ENCODE measurements at regions not wholly inside any gene's neighbourhood (a gene's known extent, or its start where the extent isn't known, plus 50 kb on each side); places are given as distances from the start of the nearest gene placed in this dataset.

DNA sequence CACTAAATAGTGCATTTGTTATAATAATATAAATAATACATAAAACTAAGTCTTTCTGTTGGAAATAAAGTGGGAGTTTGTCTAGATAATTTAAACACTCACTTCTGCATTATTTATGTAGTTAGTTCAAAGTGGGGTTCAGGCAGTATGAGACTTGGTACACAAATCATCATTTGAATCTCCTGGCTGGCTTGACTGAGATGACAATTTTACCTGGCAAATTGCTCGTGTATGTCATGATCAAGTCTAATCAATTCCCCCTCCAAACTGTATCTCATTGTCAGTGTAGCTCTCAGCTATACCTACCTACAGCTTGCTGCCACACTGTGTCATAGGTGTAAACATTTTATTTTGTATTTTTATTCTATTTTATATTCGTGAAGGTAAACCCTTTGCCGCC lies 563.4 kb upstream of the TENM3 start:
- Histone ChIP-seq H3K4me1 (no peaks in the 10 kb centered on the region), H3K27me3 (no peaks in the 10 kb centered on the region), H3K36me3 (no peaks in the 10 kb centered on the region), H3K9me3 (no peaks in the 10 kb centered on the region), H3K27ac (no peak overlapping the region), H3K4me3 (replicated peaks in 1 of 3) (no peak overlapping the region)
- 87 to 93% methylated on average over 3 of the region's 3 CpGs for WGBS, 2 donors
- TF ChIP-seq POLR2A (IDR thresholded peaks at IDR 0.05) = no peak
- TF ChIP-seq, protein P1, sequence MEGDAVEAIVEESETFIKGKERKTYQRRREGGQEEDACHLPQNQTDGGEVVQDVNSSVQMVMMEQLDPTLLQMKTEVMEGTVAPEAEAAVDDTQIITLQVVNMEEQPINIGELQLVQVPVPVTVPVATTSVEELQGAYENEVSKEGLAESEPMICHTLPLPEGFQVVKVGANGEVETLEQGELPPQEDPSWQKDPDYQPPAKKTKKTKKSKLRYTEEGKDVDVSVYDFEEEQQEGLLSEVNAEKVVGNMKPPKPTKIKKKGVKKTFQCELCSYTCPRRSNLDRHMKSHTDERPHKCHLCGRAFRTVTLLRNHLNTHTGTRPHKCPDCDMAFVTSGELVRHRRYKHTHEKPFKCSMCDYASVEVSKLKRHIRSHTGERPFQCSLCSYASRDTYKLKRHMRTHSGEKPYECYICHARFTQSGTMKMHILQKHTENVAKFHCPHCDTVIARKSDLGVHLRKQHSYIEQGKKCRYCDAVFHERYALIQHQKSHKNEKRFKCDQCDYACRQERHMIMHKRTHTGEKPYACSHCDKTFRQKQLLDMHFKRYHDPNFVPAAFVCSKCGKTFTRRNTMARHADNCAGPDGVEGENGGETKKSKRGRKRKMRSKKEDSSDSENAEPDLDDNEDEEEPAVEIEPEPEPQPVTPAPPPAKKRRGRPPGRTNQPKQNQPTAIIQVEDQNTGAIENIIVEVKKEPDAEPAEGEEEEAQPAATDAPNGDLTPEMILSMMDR (IDR thresholded peaks at IDR 0.05) = no peak
- intact Hi-C loops (cut with DNase I) = no loop called here
- DNase-seq = no peak

DNA sequence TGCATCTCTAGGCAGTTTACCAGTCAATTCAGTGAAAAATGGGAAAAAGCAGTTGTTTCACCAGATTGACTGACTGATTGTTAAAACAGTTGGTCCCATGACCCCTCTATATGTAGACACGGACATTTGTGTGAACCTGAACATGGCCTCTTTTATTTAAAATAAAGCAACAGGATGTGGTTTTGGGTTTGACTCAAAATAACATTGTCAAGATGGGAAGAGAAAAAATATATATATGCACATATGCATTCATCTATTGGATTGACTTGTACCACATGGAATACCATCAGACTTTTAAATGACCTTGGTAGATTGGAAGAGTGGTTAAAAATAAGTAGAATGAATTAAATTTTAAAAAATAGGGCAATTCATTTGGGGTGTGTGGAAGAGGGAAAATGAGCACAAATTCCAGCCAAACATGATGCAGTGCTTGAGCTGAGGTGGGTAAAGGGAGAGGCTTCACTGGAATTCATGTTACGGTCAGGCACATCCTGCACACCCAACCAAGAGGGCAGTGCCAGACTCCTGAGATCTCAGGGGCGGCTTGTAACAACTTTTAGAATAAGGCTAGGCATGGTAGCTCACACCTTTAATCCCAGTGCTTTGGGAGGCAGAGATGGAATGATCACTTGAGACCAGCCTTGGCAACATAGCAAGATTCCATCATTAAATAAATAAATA lies 560.7 kb upstream of the TENM3 start:
- Histone ChIP-seq H3K27me3 (no peaks in the 10 kb centered on the region), H3K36me3 (no peaks in the 10 kb centered on the region), H3K4me3 (replicated peaks in 1 of 3) (no peak overlapping the region), H3K27ac (no peak overlapping the region), H3K9me3 (no peaks in the 10 kb centered on the region), H3K4me1 (no peaks in the 10 kb centered on the region)
- 86 to 89% methylated on average over 3 of the region's 3 CpGs for WGBS, 2 donors
- no peak for DNase-seq
- intact Hi-C loops (cut with DNase I) = no loop called here
- TF ChIP-seq, protein P1 (IDR thresholded peaks at IDR 0.05) = no peak
- TF ChIP-seq POLR2A (IDR thresholded peaks at IDR 0.05) = no peak

DNA sequence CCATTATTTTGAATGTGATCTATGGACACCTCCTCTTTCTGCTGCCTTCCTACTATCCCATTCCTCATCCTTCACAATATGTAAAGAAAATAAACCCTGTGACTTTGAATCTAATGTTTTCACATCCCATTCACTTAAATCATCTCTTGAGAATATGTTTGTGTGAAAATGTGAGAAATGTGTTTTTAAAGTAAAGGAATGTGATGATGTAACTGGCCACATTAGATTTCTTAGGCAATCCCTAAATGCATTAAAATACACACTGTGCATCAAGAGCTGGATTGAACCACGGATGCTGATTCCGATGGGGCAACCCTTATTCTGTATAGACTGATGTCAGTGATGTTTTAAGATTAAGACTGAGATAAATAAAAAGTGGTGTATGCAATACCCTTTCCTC lies 558.9 kb upstream of the TENM3 start:
- H3K27ac ChIP-seq = no peak overlapping the region
- intact Hi-C loops (cut with DNase I) = no loop called here
- H3K4me3 ChIP-seq (replicated peaks in 1 of 3) = no peak overlapping the region
- WGBS, 2 donors = 77 to 86% methylated on average over 2 of the region's 2 CpGs
- no peaks in the 10 kb centered on the region for H3K27me3 ChIP-seq
- TF ChIP-seq POLR2A (IDR thresholded peaks at IDR 0.05) = no peak
- TF ChIP-seq, protein P1 (IDR thresholded peaks at IDR 0.05) = no peak
- H3K9me3 ChIP-seq = no peaks in the 10 kb centered on the region
- DNase-seq = no peak
- H3K4me1 ChIP-seq = no peaks in the 10 kb centered on the region
- H3K36me3 ChIP-seq = no peaks in the 10 kb centered on the region

DNA sequence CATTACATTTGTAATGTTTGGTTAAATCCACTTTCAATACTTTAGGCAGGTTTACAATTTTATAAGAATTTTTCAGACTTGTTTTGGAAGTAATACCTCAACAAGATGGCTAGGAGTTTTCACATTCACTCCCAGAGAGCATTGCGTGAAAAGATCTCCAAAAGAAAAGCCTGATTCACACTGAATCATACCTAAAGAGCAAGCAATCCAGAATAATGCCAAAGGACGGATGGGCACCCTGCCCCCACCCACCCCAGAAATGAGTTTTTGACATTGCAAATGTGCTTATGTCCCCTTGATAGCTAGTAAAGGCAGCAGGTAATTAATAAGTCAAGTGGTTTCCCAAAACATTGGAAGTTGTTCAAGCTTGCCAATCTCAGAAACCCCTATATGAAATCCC lies 557.7 kb upstream of the TENM3 start:
- DNase-seq = no peak
- TF ChIP-seq POLR2A (IDR thresholded peaks at IDR 0.05) = no peak
- TF ChIP-seq, protein P1 (IDR thresholded peaks at IDR 0.05) = no peak
- intact Hi-C loops (cut with DNase I) = no loop called here
- no peaks in the 10 kb centered on the region for H3K36me3 ChIP-seq
- H3K4me3 ChIP-seq (replicated peaks in 1 of 3) = no peak overlapping the region
- H3K4me1 ChIP-seq = no peaks in the 10 kb centered on the region
- 94 to 95% methylated on average over 2 of the region's 2 CpGs for WGBS, 2 donors
- no peaks in the 10 kb centered on the region for H3K27me3 ChIP-seq
- H3K27ac ChIP-seq = no peak overlapping the region
- H3K9me3 ChIP-seq = no peaks in the 10 kb centered on the region

DNA sequence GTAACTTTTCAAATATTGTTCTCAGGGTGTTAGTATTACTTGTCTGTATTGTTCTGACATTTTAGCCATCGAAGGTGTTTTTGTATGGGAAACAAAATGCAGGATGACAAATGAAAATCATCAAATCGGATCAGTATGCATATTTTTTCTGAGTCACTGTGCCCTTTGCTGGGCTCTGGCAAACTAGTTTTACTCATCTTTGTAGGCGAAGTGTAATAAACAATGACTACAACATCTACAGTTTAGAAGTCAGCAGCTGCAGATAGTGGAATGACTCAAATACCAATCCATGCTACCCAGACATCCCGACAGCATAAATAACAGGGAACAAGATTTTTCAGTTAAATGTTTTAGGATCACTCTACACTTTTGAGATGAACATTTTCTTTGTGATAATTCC lies 557.3 kb upstream of the TENM3 start:
- Histone ChIP-seq H3K27me3 (no peaks in the 10 kb centered on the region), H3K27ac (no peak overlapping the region), H3K9me3 (no peaks in the 10 kb centered on the region), H3K4me1 (no peaks in the 10 kb centered on the region), H3K36me3 (no peaks in the 10 kb centered on the region), H3K4me3 (replicated peaks in 1 of 3) (no peak overlapping the region)
- intact Hi-C loops (cut with DNase I) = no loop called here
- 88 to 90% methylated on average over 4 of the region's 4 CpGs for WGBS, 2 donors
- no peak for DNase-seq
- TF ChIP-seq POLR2A (IDR thresholded peaks at IDR 0.05) = no peak
- TF ChIP-seq, protein P1 (IDR thresholded peaks at IDR 0.05) = no peak
